HepG2 (cell line): ENCODE measurements at regions not wholly inside any gene's neighbourhood (a gene's known extent, or its start where the extent isn't known, plus 50 kb on each side); places are given as distances from the start of the nearest gene placed in this dataset.

Experiments
- ATAC-seq: fragments of 200-7000 bp; cut with Tn5 transposase; 3 replicates; pipeline ENCODE4 v1.9.1; 2020; ENCODE audit warnings: mild to moderate bottlenecking, moderate library complexity
- BruUV-seq: library from RNA; stranded (reverse); fragments of 400-500 nt; replicated peaks from 2 replicates; lab custom pipeline; 2021; lab: Mats Ljungman, UMichigan
- CTCF ChIA-PET: fragments of 300-600 bp; formaldehyde crosslinking; extraction: SDS; loops from one replicate; lab custom pipeline; 2021; ENCODE audit warnings: low total read pairs, inconsistent platforms, low intra/inter-chr PET ratio; lab: Yijun Ruan, JAX
- POLR2A ChIA-PET: fragments of 350-600 bp; sonication (Branson Sonifier 250); formaldehyde crosslinking; loops from one replicate; lab custom pipeline; 2020; ENCODE audit warnings: antibody characterized with exemption, inconsistent platforms; lab: Yijun Ruan, JAX
- DNase-seq: peaks from one replicate; pipeline ENCODE4 v3.0.0-alpha.2; 2015; ENCODE audit warnings: low spot score
- FAIRE-seq: peaks from 3 replicates; lab custom pipeline; 2011; peaks lifted over from hg19 to GRCh38; lab: Jason Lieb, UNC
- H2AFZ ChIP-seq: one replicate; pipeline ENCODE4 v1.6.1; 2011; ENCODE audit warnings: low read length, inconsistent platforms
- H3K27ac ChIP-seq: fragments of 300-600 bp; 3 replicates; pipeline ENCODE4 v1.8.0; 2011; ENCODE audit warnings: mixed run types, mild to moderate bottlenecking, mixed read lengths, low read length, inconsistent platforms; ENCODE audit not compliant: insufficient read depth; ENCODE audit errors: extremely low read length
- H3K27me3 ChIP-seq, 2 experiments: fragments of 200-600 bp in 1 of 2; 2 replicates in 1 of 2; 3 replicates in 1 of 2; pipeline versions ENCODE4 v1.6.0 to v1.8.0; 2011; ENCODE audit warnings: low read length in 2 of 2, mild to moderate bottlenecking in 2 of 2, moderate library complexity in 2 of 2, inconsistent platforms in 1 of 2; ENCODE audit not compliant: insufficient read depth in 2 of 2, control insufficient read depth in 1 of 2
- H3K36me3 ChIP-seq, 2 experiments: fragments of 200-600 bp in 1 of 2; replicated peaks in 1 of 2; 2 replicates in 1 of 2; 3 replicates in 1 of 2; pipeline versions ENCODE4 v1.5.1 to v1.8.0; 2011; ENCODE audit warnings: low read length in 2 of 2, inconsistent platforms in 1 of 2; ENCODE audit not compliant: insufficient read depth in 2 of 2, control insufficient read depth in 1 of 2
- H3K4me1 ChIP-seq: 2 replicates; pipeline ENCODE4 v1.5.1; 2012; ENCODE audit warnings: low read length, inconsistent platforms; ENCODE audit not compliant: insufficient read depth
- H3K4me2 ChIP-seq: 2 replicates; pipeline ENCODE4 v1.6.0; 2011; ENCODE audit warnings: low read depth, low read length, inconsistent platforms
- H3K4me3 ChIP-seq, 3 experiments: fragments of 200-600 bp in 1 of 3; sonication (generic), shearing (Covaris generic) in 1 of 3; replicated peaks in 1 of 3; 2 replicates each; pipeline ENCODE4 v1.5.1; 2011 to 2016; ENCODE audit warnings: low read length in 3 of 3, inconsistent platforms in 2 of 3, low read depth in 2 of 3, mild to moderate bottlenecking in 2 of 3, control low read depth in 1 of 3, mixed read lengths in 1 of 3; ENCODE audit not compliant: insufficient read depth in 1 of 3
- H3K79me2 ChIP-seq: one replicate; pipeline ENCODE4 v1.6.1; 2011; ENCODE audit warnings: low read length, inconsistent platforms; ENCODE audit not compliant: insufficient read depth
- H3K9ac ChIP-seq: 2 replicates; pipeline ENCODE4 v1.6.0; 2011; ENCODE audit warnings: mild to moderate bottlenecking, low read depth, low read length, inconsistent platforms; ENCODE audit not compliant: insufficient read depth
- H3K9me3 ChIP-seq: 2 replicates; pipeline ENCODE4 v1.5.1; 2012; ENCODE audit warnings: mild to moderate bottlenecking, low read length
- H4K20me1 ChIP-seq: 2 replicates; pipeline ENCODE4 v1.6.0; 2011; ENCODE audit warnings: inconsistent platforms, mild to moderate bottlenecking, low read length, moderate library complexity; ENCODE audit not compliant: insufficient read depth
- KLF9 ChIP-seq: IDR thresholded peaks from 2 replicates; pipeline ENCODE4 v1.6.1; 2016; ENCODE audit warnings: low read depth
- NAIF1 ChIP-seq: sonication (generic); formaldehyde crosslinking; IDR thresholded peaks from 2 replicates; pipeline ENCODE4 v1.5.0; 2020; ENCODE audit warnings: mild to moderate bottlenecking, missing genetic modification reagents, borderline replicate concordance
- NCOA5 ChIP-seq: sonication (generic); formaldehyde crosslinking; IDR thresholded peaks from 2 replicates; pipeline ENCODE4 v1.4.0; 2020; ENCODE audit warnings: missing genetic modification reagents
- ZNF138 ChIP-seq: sonication (generic); formaldehyde crosslinking; IDR thresholded peaks from 2 replicates; pipeline ENCODE4 v1.5.0; 2020; ENCODE audit warnings: mild to moderate bottlenecking, low read depth, missing genetic modification reagents
- ZNF180 ChIP-seq: sonication (generic); formaldehyde crosslinking; IDR thresholded peaks from 2 replicates; pipeline ENCODE4 v1.4.0; 2020; ENCODE audit warnings: low read depth, missing genetic modification reagents, borderline replicate concordance
- ZNF234 ChIP-seq: sonication (generic); formaldehyde crosslinking; conservative IDR thresholded peaks from 2 replicates; pipeline ENCODE4 v1.5.1; 2020; ENCODE audit warnings: mild to moderate bottlenecking, missing genetic modification reagents
- ZNF550 ChIP-seq: sonication (generic); formaldehyde crosslinking; IDR thresholded peaks from 2 replicates; pipeline ENCODE4 v1.4.0; 2020; ENCODE audit warnings: mild to moderate bottlenecking, missing genetic modification reagents, borderline replicate concordance
- ZNF556 ChIP-seq: sonication (generic); formaldehyde crosslinking; IDR thresholded peaks from 2 replicates; pipeline ENCODE4 v1.4.0; 2020; ENCODE audit warnings: mild to moderate bottlenecking, missing genetic modification reagents, borderline replicate concordance
- ZNF773 ChIP-seq: sonication (generic); formaldehyde crosslinking; IDR thresholded peaks from 2 replicates; pipeline ENCODE4 v1.4.0; 2020; ENCODE audit warnings: missing genetic modification reagents, borderline replicate concordance
- WGBS: methylation state at CpG from one replicate; pipeline ENCODE4 v1.1.6; 2017; ENCODE audit warnings: low lambda C conversion rate; 5-methylcytosine and 5-hydroxymethylcytosine counted together
- in situ Hi-C: cut with HindIII; loops from 2 replicates; pipeline ENCODE4 v1.10.0; 2017; ENCODE audit warnings: low pct_unique_long_range_greater_than_20kb; ENCODE audit not compliant: extremely low pct_ligation_motif_present
- intact Hi-C: fragments of 100-400 bp; cut with micrococcal nuclease; formaldehyde crosslinking; loops from one replicate; pipeline ENCODE4 v1.10.0; 2022; ENCODE audit not compliant: unreplicated experiment
- TF ChIP-seq, protein P1 (sequence below): sonication (generic); formaldehyde crosslinking; IDR thresholded peaks from 2 replicates; pipeline ENCODE4 v1.4.0; 2020; ENCODE audit warnings: missing genetic modification reagents, borderline replicate concordance
- TF ChIP-seq, protein P2 (sequence below): sonication (generic); formaldehyde crosslinking; IDR thresholded peaks from 2 replicates; pipeline ENCODE4 v1.4.0; 2020; ENCODE audit warnings: mild to moderate bottlenecking, missing genetic modification reagents

GRCh38 chr2:207219081-207219630 is 53.4 kb upstream of the KLF7 start:
- intact Hi-C loops (no loop called here), in situ Hi-C loops (no loop called here)
- H3K9ac ChIP-seq = no peak overlapping the region
- H3K9me3 ChIP-seq = no peaks in the 10 kb centered on the region
- ChIA-PET POLR2A (no interaction called here), CTCF (no interaction called here)
- DNase-seq = no peak
- no peak overlapping the region for H2AFZ ChIP-seq
- no peak for FAIRE-seq
- peaks cover 12% of the 10 kb centered on the region for H3K4me1 ChIP-seq
- no peak overlapping the region for H3K27ac ChIP-seq
- WGBS = 39% methylated on average over 4 of the region's 4 CpGs
- no peaks in the 10 kb centered on the region for H3K36me3 ChIP-seq
- no peak for ATAC-seq
- no peak overlapping the region for H3K4me3 ChIP-seq
- H3K79me2 ChIP-seq = no peaks in the 10 kb centered on the region
- no peak overlapping the region for H3K4me2 ChIP-seq
- no peaks in the 10 kb centered on the region for H4K20me1 ChIP-seq
- BruUV-seq = no TSS peak
- no peaks in the 10 kb centered on the region for H3K27me3 ChIP-seq
- no peak for TF ChIP-seq ZNF550
- TF ChIP-seq, protein P1, sequence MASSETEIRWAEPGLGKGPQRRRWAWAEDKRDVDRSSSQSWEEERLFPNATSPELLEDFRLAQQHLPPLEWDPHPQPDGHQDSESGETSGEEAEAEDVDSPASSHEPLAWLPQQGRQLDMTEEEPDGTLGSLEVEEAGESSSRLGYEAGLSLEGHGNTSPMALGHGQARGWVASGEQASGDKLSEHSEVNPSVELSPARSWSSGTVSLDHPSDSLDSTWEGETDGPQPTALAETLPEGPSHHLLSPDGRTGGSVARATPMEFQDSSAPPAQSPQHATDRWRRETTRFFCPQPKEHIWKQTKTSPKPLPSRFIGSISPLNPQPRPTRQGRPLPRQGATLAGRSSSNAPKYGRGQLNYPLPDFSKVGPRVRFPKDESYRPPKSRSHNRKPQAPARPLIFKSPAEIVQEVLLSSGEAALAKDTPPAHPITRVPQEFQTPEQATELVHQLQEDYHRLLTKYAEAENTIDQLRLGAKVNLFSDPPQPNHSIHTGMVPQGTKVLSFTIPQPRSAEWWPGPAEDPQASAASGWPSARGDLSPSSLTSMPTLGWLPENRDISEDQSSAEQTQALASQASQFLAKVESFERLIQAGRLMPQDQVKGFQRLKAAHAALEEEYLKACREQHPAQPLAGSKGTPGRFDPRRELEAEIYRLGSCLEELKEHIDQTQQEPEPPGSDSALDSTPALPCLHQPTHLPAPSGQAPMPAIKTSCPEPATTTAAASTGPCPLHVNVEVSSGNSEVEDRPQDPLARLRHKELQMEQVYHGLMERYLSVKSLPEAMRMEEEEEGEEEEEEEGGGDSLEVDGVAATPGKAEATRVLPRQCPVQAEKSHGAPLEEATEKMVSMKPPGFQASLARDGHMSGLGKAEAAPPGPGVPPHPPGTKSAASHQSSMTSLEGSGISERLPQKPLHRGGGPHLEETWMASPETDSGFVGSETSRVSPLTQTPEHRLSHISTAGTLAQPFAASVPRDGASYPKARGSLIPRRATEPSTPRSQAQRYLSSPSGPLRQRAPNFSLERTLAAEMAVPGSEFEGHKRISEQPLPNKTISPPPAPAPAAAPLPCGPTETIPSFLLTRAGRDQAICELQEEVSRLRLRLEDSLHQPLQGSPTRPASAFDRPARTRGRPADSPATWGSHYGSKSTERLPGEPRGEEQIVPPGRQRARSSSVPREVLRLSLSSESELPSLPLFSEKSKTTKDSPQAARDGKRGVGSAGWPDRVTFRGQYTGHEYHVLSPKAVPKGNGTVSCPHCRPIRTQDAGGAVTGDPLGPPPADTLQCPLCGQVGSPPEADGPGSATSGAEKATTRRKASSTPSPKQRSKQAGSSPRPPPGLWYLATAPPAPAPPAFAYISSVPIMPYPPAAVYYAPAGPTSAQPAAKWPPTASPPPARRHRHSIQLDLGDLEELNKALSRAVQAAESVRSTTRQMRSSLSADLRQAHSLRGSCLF (CRISPR knock-in tag) = no peak
- TF ChIP-seq, protein P2, sequence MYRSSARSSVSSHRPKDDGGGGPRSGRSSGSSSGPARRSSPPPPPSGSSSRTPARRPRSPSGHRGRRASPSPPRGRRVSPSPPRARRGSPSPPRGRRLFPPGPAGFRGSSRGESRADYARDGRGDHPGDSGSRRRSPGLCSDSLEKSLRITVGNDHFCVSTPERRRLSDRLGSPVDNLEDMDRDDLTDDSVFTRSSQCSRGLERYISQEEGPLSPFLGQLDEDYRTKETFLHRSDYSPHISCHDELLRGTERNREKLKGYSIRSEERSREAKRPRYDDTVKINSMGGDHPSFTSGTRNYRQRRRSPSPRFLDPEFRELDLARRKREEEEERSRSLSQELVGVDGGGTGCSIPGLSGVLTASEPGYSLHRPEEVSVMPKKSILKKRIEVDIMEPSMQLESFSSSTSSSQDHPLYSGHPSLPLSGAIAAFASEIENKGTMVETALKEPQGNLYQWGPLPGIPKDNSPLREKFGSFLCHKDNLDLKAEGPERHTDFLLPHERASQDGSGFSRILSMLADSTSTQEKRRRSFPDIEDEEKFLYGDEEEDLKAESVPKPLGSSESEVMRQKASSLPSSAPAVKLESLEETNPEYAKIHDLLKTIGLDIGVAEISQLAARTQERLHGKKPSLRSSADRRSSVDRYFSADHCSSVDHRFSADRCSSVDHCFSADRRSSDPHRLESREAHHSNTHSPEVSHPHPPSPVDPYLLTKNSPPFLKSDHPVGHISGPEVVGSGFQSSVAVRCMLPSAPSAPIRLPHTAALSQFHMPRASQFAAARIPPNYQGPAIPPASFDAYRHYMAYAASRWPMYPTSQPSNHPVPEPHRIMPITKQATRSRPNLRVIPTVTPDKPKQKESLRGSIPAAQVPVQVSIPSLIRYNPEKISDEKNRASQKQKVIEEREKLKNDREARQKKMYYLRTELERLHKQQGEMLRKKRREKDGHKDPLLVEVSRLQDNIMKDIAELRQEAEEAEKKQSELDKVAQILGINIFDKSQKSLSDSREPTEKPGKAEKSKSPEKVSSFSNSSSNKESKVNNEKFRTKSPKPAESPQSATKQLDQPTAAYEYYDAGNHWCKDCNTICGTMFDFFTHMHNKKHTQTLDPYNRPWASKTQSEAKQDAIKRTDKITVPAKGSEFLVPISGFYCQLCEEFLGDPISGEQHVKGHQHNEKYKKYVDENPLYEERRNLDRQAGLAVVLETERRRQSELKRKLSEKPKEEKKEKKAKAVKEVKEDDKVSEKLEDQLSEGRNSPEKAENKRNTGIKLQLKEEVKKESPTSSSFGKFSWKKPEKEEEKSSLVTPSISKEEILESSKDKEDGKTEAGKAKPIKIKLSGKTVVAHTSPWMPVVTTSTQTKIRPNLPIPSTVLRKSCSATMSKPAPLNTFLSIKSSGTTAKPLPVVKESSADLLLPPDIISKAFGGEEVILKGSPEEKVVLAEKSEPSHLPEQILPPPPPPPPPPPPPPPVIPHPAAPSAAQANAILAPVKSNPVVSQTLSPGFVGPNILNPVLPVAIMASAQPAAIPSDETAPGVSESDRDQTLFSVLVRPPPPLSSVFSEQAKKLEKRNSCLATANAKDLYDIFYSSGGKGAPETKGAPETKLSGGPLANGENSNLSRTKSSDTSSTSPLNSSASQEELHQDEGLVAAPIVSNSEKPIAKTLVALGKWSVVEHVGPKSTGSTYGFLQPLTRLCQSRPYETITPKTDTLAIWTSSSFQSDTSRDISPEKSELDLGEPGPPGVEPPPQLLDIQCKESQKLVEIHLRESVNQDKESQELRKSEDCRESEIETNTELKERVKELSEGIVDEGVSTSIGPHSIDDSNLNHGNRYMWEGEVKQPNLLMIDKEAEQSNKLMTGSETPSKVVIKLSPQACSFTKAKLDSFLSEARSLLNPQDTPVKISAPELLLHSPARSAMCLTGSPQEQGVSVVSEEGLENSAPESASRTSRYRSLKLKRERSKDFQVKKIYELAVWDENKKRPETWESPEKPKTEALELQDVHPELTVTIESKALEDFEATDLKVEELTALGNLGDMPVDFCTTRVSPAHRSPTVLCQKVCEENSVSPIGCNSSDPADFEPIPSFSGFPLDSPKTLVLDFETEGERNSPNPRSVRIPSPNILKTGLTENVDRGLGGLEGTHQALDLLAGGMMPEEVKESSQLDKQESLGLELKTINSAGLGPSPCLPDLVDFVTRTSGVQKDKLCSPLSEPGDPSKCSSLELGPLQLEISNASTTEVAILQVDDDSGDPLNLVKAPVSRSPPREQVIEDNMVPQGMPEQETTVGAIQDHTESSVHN = no peak
- TF ChIP-seq ZNF234 = no peak
- TF ChIP-seq ZNF556 = no peak
- TF ChIP-seq ZNF773 = no peak
- TF ChIP-seq ZNF138 (CRISPR knock-in tag) = no peak
- TF ChIP-seq NCOA5 (CRISPR knock-in tag) = no peak
- no peak for TF ChIP-seq NAIF1 (CRISPR knock-in tag)
- no peak for TF ChIP-seq ZNF180 (CRISPR knock-in tag)
- no peak for TF ChIP-seq KLF9 (CRISPR knock-in tag)
